GM19452 (cell line): ENCODE measurements at regions not wholly inside any gene's neighbourhood (a gene's known extent, or its start where the extent isn't known, plus 50 kb on each side); places are given as distances from the start of the nearest gene placed in this dataset.
"Not testable (repeated sequence)": the region's sequence is repeated elsewhere in the genome, so short reads cannot be mapped to it uniquely, and the experiment has no call there.

Experiments used
- ATAC-seq: cut with Tn5 transposase; IDR thresholded peaks from one replicate; pipeline ENCODE4 v1.9.1; 2021; ENCODE audit not compliant: unreplicated experiment

DNA sequence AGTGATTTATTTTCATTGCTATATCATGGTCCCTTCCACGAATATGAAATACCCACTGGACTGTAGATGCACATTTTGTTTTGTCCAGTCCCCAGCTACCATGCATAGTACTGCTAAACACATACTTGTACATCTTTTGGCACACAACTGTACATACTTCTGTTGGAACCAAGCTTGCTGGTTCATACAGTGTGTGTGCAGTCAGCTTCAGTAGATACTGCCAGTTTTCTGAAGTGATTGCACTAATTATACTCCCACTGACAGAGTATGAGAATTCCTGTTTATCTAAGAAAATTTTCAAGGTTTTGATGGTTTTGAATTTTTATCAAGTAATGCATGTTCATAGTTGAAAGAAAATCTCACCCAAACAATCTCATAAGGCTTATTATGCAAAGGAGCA is 100.7 kb upstream of the LMCD1 start:
- no peak for ATAC-seq

DNA sequence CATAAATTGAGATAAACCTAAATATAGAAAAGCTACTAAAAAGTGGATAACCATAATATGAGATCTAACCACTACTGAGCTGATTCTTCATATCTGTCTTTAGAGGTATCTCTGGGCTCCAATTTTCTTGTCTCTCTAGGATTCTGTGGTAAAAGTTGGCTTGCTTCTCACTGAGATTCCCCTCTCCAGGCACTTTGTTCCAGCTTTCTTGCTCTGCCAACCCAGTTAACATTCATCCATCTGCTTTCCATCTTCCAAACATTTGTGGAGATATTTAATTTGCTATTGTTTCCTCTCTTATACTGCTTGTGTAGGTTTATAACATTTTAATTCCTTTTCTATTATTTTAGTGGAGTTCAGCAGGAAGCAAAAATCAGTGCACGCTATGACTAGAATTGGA is 97.6 kb upstream of the LMCD1 start:
- ATAC-seq: no peak

- no peak for ATAC-seq
These were observed 96.5 kb upstream of the LMCD1 start for GRCh38 chr3:8405144-8405543.

DNA sequence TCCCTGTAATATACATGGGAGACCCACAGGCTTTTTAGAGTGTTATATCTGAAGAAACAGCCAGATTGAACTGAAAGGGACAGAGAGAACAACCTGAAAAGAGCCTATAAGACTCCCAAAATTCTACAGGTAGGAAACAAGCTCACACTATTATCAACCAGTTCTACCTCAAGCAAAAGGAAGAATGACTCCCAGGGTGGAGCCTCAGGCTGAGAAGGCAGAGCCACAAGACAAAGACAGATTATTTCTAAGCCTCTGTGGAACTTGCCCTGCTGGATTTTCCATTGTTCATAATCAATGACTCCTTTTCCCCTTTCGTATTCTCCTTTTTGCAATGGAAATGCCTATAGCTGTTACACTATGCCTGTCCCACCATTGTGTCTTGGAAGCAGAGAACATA is 95.1 kb upstream of the LMCD1 start:
- no peak for ATAC-seq

DNA sequence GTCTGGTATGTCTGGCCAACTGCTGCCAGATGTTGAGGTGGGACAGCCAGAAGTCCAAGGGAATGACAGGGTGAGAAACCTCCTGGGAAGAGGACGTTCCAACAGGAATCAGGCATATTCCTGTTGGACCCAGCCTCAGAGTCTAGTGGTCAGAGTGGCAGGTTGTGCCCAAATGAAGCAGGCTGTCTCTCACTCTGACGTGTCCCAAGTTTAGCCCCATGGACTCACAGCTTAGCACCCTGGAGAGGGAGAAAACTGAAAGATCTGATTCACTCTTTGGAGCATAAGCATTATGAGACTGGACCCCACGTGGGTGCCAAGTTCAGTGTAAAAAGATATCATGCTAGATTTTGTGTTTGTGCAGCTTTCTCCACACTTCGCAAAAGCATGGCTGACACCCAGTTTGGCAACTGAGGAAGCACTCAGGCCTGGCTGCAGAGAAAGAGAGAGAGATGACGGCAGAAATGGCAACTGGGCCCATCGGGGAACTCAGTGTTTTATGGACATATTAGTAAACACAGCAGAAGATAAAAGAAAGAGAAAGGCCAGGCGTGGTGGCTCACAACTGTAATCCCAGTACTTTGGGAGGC is 88.2 kb upstream of the LMCD1 start:
- ATAC-seq: no peak

GRCh38 chr3:8416965-8417364 is 84.7 kb upstream of the LMCD1 start:
- ATAC-seq: no peak

GRCh38 chr3:8420612-8421011 is 81.0 kb upstream of the LMCD1 start:
- ATAC-seq: no peak

DNA sequence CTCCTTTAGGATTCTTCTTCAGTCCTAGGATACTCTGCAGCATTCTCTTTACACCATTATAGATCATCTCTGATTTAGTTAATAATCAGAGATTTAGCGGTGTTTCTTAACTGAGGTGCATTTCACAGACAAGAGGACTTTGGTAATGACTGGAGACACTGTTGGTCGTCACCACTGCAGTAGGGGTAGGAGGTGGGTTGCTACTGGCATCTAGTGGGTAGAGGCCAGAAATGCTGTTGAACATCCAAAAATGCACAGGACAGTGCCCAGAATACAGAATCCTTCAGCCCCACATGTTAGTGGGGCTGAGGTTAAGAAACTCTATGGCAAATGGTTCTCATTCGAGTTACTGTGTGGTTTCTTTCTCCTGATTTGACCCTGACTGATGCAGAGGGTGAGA is 80.4 kb upstream of the LMCD1 start:
- no peak for ATAC-seq

DNA sequence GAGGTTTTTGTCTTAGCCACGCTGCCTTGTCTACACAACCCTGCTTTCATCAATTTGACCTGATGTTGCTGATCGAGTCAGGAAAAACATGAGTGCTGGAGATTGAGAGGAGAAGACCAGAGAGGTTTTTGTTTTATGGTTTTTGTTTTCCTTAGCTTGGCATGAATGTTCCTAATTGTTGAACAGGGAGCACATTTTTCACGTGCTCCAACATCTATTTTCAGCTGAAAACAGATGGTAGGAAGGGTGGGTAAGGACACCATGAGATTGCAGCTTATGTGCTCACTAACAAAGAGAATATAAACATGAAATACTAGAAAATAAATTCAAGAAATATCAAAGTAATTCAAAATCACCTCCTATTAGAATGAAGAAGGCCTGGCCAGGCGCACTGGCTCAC is 79.9 kb upstream of the LMCD1 start:
- no peak for ATAC-seq

- no peak for ATAC-seq
These were observed 78.3 kb upstream of the LMCD1 start for GRCh38 chr3:8423307-8423706.

GRCh38 chr3:8424281-8424680 is 77.3 kb upstream of the LMCD1 start:
- ATAC-seq: no peak

DNA sequence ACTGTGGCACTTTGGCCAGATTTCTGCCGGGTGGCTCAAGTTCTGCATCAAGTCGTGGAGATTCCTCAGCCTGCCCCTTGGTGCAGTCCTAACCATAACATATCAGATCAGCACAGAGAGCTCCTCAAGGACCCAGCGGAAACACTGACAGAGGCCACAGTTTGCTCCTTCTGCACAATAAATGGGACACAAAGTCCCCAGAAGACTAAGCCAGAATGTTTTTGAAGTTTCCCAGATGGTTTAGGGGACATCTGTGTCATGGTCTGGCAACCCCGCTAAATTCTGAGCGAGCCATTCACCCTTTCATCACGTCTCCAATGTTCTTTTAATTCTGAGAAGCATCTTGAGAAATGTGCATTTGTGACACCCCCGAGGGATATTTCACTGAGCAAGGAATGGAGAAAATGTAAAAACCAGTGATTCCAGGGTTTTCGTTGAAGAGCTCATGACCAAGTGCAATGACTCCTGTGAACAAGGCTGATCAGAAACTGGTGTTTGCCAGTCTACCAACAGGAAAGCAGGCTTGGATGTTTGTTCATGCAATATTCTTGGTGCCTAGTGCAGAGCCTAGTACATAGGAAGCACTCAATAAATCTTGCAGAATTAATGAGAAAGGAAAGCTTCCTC is 64.8 kb upstream of the LMCD1 start:
- no peak for ATAC-seq

GRCh38 chr3:8438507-8439079 is 63.0 kb upstream of the LMCD1 start:
- no peak for ATAC-seq

DNA sequence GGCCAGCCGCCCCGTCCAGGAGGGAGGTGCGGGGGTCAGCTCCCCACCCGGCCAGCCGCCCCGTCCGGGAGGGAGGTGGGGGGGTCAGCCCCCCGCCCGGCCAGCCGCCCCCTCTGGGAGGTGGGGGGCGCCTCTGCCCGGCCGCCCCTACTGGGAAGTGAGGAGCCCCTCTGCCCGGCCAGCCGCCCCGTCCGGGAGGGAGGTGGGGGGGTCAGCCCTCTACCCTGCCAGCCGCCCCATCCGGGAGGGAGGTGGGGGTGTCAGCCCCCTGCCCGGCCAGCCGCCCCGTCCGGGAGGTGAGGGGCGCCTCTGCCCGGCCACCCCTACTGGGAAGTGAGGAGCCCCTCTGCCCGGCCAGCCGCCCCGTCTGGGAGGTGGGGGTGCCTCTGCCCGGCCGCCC is 61.5 kb upstream of the LMCD1 start:
- ATAC-seq: not testable (repeated sequence)

DNA sequence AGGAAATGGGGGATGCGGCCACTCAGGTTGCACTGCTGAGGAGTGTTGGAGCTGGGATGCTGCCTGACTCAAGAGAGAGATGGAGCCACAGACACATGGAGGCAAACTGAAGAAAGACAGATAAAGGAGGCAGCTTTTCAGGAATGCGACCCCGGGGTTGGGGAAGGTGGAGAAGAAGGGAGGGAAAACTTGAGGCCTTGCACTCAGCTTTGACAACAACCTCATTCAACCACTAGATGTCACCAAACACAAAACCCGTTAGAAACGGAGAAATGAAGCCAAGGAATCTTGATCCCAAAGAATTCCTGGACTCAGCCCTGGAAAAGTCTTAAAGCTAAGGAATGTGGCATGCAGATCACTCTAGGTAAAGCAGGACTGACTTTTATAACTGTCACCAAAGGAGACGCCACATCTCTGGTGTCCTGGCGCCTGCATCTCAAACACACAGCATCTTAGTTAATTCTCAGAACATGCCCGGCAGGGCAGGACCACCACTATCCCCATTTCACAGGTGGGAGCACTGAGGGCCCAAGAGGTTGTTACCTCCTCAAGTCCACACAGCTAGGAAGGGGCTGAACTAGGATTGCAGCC is 59.6 kb upstream of the LMCD1 start:
- ATAC-seq: no peak

DNA sequence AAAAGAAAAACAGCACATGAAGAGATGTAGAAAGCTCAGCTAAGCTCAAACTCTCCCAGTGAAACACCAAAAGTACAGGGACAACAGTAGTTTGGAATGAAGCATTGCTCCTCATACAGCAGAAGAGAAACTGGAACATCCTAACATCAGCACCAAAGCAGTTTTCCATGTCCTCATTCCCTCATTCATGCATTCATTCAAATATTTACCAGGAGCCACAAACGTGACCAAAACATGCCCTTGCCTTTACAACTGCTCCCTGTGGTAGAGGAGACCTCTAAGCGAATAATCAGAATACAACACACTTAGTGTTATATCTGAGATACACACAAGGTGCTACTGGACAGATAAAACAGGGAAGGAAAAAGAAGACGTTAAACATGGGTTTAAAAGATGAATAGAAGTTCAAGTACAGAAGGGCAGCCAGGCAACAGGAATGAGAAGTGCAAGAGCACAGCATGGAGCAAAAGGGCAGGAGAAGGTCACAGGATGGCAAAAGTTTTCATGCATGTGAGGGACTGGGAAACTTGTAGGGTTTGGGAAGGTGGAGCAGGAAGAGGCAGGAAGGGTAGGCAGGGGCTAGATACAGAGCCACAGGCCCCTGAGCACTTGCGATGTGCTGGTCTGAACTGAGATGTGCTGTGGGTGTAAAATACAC is 58.5 kb upstream of the LMCD1 start:
- ATAC-seq: no peak

- no peak for ATAC-seq
These were observed 57.5 kb upstream of the LMCD1 start for GRCh38 chr3:8443829-8444791.

- no peak for ATAC-seq
These were observed 56.7 kb upstream of the LMCD1 start for GRCh38 chr3:8444883-8445282.

GRCh38 chr3:8445861-8446260 is 55.8 kb upstream of the LMCD1 start:
- no peak for ATAC-seq

GRCh38 chr3:8446845-8447244 is 54.8 kb upstream of the LMCD1 start:
- no peak for ATAC-seq

DNA sequence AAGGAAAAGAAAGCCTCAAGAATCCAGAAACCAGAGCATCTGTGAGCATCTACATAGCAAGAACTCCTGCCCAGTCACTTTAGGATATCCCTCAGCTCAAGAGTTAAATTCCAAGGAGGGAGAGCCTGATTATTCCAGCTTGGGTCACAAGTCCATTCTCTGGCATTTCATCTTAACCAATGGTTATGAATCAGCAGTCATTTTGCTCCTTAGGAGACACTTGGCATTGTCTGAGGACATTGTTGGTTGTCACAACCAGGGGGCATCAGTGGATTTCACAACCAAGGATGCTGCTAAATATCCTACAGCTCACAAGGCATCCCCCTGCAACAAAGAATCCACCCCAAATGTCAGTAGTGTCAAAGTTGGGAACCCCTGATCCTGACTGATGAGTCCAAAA is 51.0 kb upstream of the LMCD1 start:
- no peak for ATAC-seq
